GM19463 (cell line): ENCODE measurements at regions not wholly inside any gene's neighbourhood (a gene's known extent, or its start where the extent isn't known, plus 50 kb on each side); places are given as distances from the start of the nearest gene placed in this dataset.

Experiments used
- ATAC-seq: cut with Tn5 transposase; IDR thresholded peaks from one replicate; pipeline ENCODE4 v1.9.1; 2021; ENCODE audit warnings: mild to moderate bottlenecking, moderate library complexity; ENCODE audit not compliant: unreplicated experiment

DNA sequence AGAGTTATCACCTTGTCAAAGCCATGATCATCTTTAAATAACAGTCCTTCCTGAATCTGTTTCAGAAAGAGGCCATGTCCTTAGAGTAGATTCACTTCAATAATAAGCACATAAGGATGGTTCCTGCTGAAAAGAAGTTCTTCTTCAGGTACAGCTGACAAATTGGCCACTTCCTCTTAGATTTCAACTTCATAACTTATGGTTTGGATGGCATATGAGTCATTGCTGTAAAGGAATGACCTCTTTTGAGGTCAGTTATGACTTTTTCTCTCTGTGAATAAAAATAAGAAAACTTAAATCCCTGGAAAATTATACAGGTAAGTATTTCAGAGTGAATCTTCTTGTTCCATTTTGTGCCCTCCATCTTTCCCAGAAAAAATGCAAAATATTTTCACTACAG lies 555.3 kb upstream of the ZNF462 start:
- peak; percentile 43 for ATAC-seq

- ATAC-seq, result no peak
Observed at GRCh38 chr9:106309925-106310324, 553.0 kb upstream of the ZNF462 start.

- ATAC-seq, result peak; percentile 56
Observed at GRCh38 chr9:106310782-106311181, 552.2 kb upstream of the ZNF462 start.

GRCh38 chr9:106312906-106313305 lies 550.1 kb upstream of the ZNF462 start:
- no peak for ATAC-seq

DNA sequence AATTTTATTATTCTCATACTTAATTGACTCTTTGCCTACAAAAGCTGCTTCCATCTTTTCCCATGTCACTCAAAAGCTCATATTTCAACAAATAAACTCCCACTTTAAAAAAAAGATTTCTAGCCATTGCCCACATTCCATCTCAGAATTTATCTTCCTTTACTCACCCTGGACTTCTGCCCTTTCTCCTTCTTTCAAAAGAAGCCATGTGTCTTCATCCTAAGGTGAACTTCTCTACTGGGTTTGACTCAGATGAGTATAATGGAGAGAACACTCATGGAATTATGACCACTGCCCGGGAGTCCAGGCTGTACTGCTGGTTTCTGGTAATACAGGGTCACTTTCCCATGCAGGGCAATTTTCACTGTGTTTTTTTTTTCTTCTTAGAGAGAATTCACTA lies 548.5 kb upstream of the ZNF462 start:
- no peak for ATAC-seq

DNA sequence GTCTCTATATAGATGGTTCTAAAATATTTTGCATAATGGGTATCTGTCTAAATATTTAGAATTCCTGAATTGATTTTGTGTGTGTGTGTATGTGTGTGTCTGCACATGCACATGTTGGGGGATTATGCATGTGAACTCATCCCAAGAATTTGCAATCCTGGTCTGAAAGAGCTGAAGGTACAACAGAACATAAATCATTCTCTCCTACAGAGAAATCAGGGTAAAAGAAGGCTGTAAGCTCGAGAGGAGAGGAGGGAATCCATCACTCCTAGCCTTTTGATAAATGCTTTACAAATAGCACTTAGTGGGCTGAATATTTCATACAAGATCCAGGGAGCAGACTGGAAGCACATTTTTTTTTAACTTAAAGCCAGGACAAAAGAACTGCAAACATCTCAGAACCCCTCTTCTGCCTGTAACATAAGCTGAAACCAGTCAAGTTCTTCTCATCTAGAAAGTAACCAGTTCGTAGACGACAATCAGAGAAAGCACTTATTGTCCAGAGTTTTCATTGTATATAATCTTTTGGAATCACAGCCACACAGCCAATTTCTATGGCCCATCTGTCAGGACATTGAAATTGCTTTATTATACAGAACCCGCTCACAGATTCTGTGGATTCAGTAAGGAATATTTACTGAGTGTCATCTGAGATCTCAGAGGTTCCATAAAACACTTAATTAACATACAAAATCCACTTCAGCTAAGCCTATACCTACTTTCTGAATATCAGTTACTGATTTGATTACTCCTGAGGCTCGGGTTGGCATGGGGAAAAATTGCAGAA lies 541.4 kb upstream of the ZNF462 start:
- ATAC-seq, result no peak

GRCh38 chr9:106322706-106323245 lies 540.2 kb upstream of the ZNF462 start:
- no peak for ATAC-seq

DNA sequence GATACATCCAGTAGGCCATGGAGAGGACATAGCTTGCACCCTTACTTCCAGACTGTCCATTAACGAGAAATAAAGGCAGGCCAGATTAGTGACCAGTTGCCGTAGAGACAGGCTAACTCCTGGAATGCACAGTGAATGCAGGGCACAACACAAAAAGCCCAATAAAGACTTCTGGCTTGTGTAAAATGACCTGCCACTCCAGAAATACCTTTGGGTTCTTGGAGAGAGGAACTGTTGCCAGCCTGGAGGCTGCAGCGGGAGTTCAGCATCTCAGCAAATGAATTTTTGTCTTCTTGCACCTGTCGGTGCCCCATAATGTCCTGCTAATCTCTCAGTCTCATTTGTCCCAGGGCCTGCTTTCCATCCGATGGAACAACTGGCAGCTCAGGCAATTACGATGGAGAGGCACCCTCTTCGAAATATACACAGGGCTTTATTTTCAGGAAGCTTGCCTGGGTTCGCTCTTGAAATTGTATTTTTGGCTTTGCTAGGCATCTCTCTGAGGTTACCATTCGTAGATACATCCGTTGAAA lies 538.8 kb upstream of the ZNF462 start:
- ATAC-seq, result no peak

- no peak for ATAC-seq
Observed at GRCh38 chr9:106324591-106325280, 538.2 kb upstream of the ZNF462 start.

- peak; percentile 60 for ATAC-seq
Observed at GRCh38 chr9:106326493-106326892, 536.5 kb upstream of the ZNF462 start.

DNA sequence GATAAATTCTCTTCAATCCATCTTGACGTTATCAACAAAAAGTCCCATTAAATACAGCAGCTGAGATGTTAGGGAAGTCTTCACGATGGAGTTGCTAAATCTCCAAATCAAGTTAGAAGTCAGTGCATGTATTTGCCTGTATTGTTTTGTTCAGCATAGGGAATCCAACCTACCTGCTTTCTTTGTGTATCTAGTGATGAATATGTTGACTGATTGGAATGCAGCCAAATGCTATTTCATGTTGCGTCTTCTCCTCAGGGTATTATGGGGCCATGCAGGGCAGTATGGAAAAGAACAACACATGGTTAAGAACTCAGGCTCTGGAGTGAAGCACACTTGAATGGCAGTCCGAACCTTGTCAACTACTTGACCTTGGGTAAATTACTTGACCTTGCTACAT lies 529.5 kb upstream of the ZNF462 start:
- ATAC-seq, result no peak

- ATAC-seq, result no peak
Observed at GRCh38 chr9:106334081-106334480, 528.9 kb upstream of the ZNF462 start.

DNA sequence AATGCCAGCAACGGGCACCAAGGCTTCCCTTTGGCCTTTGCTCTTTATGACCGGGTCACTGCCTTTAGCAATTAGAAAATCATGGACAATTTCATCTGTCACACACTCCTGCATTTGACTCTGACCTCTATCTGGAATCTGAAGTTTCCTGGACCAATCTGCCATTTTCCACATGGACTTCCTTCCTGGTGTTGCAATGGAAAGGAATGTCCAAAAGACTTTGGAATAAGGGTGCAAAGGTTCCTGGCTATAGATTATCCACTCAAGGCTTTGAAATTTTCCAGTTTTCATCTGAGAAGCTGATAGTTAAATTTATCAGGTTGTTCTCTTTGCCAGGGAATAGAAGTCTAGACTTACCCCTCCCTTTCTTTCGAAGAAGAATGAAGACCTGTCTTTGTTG lies 523.1 kb upstream of the ZNF462 start:
- no peak for ATAC-seq

DNA sequence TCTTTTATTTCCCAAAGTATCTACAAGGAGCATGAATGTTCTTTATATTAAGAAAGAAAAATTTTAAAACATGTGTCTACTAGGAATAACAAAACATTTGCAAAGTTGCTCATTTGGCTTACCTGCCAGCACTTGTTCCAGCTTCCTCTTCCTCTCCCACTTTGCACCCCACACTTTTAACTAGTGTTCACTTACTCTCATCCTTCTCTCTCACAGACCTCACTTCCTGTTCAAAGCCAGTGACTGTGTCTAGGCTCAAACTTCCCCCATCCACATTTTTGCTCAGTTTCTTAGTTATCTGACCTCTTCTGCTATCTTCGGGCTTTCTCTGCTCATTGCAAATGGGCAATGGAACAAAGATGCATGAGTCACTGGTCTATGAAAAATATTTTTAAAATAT lies 512.2 kb upstream of the ZNF462 start:
- ATAC-seq, result no peak

DNA sequence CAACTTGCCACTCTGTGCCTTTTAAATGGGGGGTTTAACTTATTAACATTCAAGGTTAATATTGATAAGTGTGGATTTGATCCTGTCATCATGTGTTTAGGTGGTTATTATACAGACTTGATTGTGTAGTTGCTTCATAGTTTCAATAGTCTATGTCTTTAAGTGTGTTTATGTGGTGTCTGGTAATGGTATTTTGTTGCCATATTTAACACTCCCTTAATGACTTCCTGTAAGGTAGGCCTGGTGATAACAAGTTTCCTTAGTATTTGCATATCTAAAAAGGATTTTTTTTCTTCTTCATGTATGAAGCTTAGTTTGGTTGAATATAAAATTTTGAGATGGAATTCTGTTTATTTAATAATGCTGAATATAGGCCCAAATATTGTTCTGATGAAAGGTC lies 506.0 kb upstream of the ZNF462 start:
- ATAC-seq, result no peak

GRCh38 chr9:106358331-106358730 lies 504.6 kb upstream of the ZNF462 start:
- ATAC-seq, result no peak

DNA sequence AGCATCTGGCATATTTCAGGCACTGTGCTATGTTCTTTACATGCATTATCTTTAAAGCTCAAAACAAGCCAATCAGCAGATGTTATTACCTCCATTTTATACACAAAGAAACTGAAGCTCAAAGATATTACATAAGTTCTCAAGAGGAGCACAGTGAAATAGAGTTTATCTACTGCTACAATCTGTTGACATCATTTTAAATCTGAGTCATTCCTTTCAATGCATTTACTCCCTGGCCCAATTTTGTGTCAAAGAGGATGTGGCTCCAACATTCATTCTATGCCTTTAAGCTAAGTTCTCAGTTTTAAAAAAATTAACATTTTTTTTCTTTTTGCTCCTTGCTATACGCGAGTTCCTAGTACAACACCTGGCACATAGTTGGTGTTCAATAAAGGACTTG lies 486.3 kb upstream of the ZNF462 start:
- no peak for ATAC-seq

DNA sequence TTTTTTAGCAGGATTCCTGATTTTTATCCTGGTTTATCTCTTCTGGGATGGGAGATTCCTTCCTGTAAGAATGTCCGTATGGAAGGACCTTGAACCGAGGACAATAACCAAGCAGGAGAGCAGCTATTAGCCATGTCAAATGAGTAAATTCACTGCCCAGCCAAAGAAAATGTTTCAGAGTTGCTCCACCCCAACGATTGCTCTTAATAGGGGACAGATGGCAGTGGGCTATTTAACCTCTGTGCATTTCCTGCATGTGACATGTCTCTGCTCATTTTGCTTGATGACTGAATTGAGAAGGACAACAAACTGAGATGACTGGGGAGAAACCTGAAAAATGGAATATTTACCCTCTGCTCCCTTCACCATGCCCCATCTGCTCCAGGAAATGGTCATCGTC lies 479.9 kb upstream of the ZNF462 start:
- no peak for ATAC-seq

DNA sequence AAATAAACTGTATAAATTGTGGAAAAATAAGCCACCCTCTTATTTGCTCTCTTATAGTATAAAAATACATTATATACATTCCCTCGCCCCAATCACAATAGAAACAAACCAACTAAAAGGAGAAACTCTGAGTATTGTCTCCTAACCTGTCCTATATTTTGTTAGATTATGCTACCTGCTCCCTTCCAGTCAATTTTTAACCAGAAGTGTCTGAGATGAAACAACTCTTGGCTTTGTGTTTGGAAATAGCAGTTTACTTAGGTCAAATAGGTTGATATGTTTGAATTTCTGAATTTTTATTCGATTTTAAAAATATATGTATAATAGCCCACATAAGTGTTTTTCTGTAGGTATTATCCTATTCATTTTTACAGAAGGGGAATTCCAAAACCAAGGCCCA lies 475.0 kb upstream of the ZNF462 start:
- ATAC-seq, result no peak

DNA sequence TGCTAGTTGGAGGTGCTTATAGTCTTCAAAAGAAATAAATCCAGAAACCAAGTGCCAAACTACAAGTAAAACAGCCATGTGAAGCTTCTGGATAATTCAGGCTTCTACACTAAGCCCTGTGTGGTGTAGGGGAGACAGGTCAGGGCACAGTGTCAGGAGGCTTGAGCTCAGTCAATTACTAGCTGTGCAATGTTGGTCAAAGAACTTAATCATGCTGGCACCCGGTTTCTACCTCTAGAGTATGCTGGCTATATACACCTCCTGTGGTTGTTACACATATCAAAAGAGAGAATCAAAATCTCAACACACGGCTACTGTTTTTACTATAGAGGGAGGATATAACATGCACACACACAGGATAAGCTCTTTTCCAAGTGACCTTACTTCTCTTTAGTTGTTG lies 469.7 kb upstream of the ZNF462 start:
- ATAC-seq, result no peak

DNA sequence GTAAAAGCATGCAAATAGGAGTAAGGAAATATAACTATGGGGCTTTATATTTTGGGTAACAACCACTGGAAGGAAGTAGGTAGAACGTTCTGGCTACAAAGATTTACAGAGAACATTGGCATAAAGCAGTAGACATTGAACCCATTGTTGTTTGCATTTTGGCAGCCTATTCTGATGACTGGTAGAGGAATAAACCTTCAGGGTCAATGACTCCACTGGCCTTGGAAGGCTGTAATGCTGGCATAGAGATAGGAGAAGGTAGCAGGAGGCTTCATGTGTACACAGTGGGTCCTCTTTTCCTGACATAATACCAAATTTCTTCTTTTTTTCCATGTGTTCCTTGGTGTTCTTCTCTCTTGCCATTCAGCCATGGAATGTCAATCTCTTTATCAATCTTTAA lies 462.8 kb upstream of the ZNF462 start:
- no peak for ATAC-seq

GRCh38 chr9:106400950-106401349 lies 462.0 kb upstream of the ZNF462 start:
- no peak for ATAC-seq
